C4-2B (cell line): ENCODE measurements at regions not wholly inside any gene's neighbourhood (a gene's known extent, or its start where the extent isn't known, plus 50 kb on each side); places are given as distances from the start of the nearest gene placed in this dataset.

Source experiments
- CTCF ChIP-seq: fragments of 450-650 bp; conservative IDR thresholded peaks from 2 replicates; pipeline ENCODE4 v1.5.1; 2017; ENCODE audit warnings: mild to moderate bottlenecking
- ZFX ChIP-seq: fragments of 450-650 bp; IDR thresholded peaks from 2 replicates; pipeline ENCODE4 v1.6.1; 2017

- TF ChIP-seq CTCF (no peak), ZFX (no peak)
These were observed 322.1 kb downstream of the ARL4A start for GRCh38 chr7:13009517-13009916.
